Stimulated activated naive CD4-positive, alpha-beta T cell (primary cell): ENCODE measurements at regions not wholly inside any gene's neighbourhood (a gene's known extent, or its start where the extent isn't known, plus 50 kb on each side); places are given as distances from the start of the nearest gene placed in this dataset.
"Not testable (repeated sequence)": the region's sequence is repeated elsewhere in the genome, so short reads cannot be mapped to it uniquely, and the experiment has no call there.

Experiments
- DNase-seq, 6 experiments: peaks; one replicate each; lab custom pipeline; 2025; lab: John Stamatoyannopoulos, UW

- no peak for DNase-seq
Measured at GRCh38 chr6:139711804-139712585, 337.5 kb upstream of the CITED2 start.

GRCh38 chr6:139710556-139710955 lies 336.1 kb upstream of the CITED2 start:
- DNase-seq, result no peak

- no peak for DNase-seq
Measured at GRCh38 chr6:139708337-139709199, 334.1 kb upstream of the CITED2 start.

GRCh38 chr6:139706912-139707311 lies 332.5 kb upstream of the CITED2 start:
- no peak for DNase-seq

- no peak for DNase-seq
Measured at GRCh38 chr6:139705284-139705683, 330.8 kb upstream of the CITED2 start.

- DNase-seq, result no peak
Measured at GRCh38 chr6:139703780-139704179, 329.3 kb upstream of the CITED2 start.

GRCh38 chr6:139702706-139703105 lies 328.3 kb upstream of the CITED2 start:
- no peak for DNase-seq

GRCh38 chr6:139701695-139702094 lies 327.2 kb upstream of the CITED2 start:
- DNase-seq, result no peak

- no peak for DNase-seq
Measured at GRCh38 chr6:139701003-139701402, 326.6 kb upstream of the CITED2 start.

GRCh38 chr6:139699911-139700310 lies 325.5 kb upstream of the CITED2 start:
- no peak for DNase-seq

- no peak for DNase-seq
Measured at GRCh38 chr6:139699335-139699734, 324.9 kb upstream of the CITED2 start.

- no peak for DNase-seq
Measured at GRCh38 chr6:139698526-139699176, 324.2 kb upstream of the CITED2 start.

- DNase-seq, result not testable (repeated sequence)
Measured at GRCh38 chr6:139697856-139698255, 323.4 kb upstream of the CITED2 start.

- not testable (repeated sequence) for DNase-seq
Measured at GRCh38 chr6:139696991-139697390, 322.5 kb upstream of the CITED2 start.

GRCh38 chr6:139695361-139695760 lies 320.9 kb upstream of the CITED2 start:
- DNase-seq, result no peak

GRCh38 chr6:139693735-139694134 lies 319.3 kb upstream of the CITED2 start:
- DNase-seq, result no peak

- no peak for DNase-seq
Measured at GRCh38 chr6:139690007-139690406, 315.6 kb upstream of the CITED2 start.

GRCh38 chr6:139687055-139687454 lies 312.6 kb upstream of the CITED2 start:
- no peak for DNase-seq

- no peak for DNase-seq
Measured at GRCh38 chr6:139686308-139686707, 311.9 kb upstream of the CITED2 start.

- no peak for DNase-seq
Measured at GRCh38 chr6:139685009-139685408, 310.6 kb upstream of the CITED2 start.

- DNase-seq, result no peak
Measured at GRCh38 chr6:139680819-139681218, 306.4 kb upstream of the CITED2 start.

GRCh38 chr6:139679516-139680179 lies 305.2 kb upstream of the CITED2 start:
- DNase-seq, result no peak
